SK-N-MC (cell line): ENCODE measurements at regions not wholly inside any gene's neighbourhood (a gene's known extent, or its start where the extent isn't known, plus 50 kb on each side); places are given as distances from the start of the nearest gene placed in this dataset.

Experiments used
- EZH2 ChIP-seq: fragments of 200-600 bp; sonication (generic); IDR thresholded peaks from one replicate; pipeline ENCODE4 v1.6.1; 2017; ENCODE audit warnings: antibody characterized with exemption
- FOXP2 ChIP-seq: optimal IDR thresholded peaks from 2 replicates; pipeline ENCODE3; 2011; ENCODE audit warnings: mild to moderate bottlenecking, moderate library complexity; ENCODE audit not compliant: insufficient read depth; ENCODE audit errors: extremely low read length, control extremely low read depth
- POLR2AphosphoS5 ChIP-seq: IDR thresholded peaks from 2 replicates; pipeline ENCODE4 v1.6.1; 2012; ENCODE audit warnings: mild to moderate bottlenecking, low read depth, low read length, borderline replicate concordance

DNA sequence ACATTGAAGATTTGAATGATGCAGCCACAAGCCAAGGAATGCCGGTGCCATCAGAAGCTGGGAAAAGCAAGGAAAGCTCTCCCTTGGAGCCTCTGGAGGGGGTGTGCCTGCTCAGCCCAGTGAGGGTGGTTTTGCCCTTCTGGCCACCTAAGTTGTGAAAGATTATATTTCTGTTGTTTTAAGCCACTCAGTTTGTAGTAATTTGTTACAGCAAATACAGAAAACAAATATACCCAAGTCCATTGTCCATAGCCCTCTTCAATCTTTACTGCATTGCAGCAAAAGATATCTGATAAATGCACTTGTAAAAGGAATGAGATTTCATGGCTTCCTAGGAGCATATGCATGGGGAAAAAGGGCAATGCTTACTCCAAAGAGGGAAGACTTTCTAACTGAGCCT, 447.9 kb downstream of the HAPSTR1 start:
- TF ChIP-seq POLR2AphosphoS5 (no peak), FOXP2 (no peak), EZH2 (no peak)
